Ishikawa (cell line): ENCODE measurements at regions not wholly inside any gene's neighbourhood (a gene's known extent, or its start where the extent isn't known, plus 50 kb on each side); places are given as distances from the start of the nearest gene placed in this dataset.

Source experiments
- CEBPB ChIP-seq: IDR thresholded peaks from 2 replicates; pipeline ENCODE4 v1.6.1; 2012
- CREB1 ChIP-seq: IDR thresholded peaks from 2 replicates; pipeline ENCODE4 v1.6.1; 2012; ENCODE audit warnings: low read depth
- EGR1 ChIP-seq: IDR thresholded peaks from 2 replicates; pipeline ENCODE4 v1.6.1; 2012
- EP300 ChIP-seq: IDR thresholded peaks from 2 replicates; pipeline ENCODE4 v1.6.1; 2012; ENCODE audit warnings: borderline replicate concordance
- MAX ChIP-seq: IDR thresholded peaks from 2 replicates; pipeline ENCODE4 v1.6.1; 2012
- NFIC ChIP-seq: IDR thresholded peaks from 2 replicates; pipeline ENCODE4 v1.6.1; 2012
- RAD21 ChIP-seq: IDR thresholded peaks from 2 replicates; pipeline ENCODE4 v1.6.1; 2012; ENCODE audit warnings: low read depth
- REST ChIP-seq: IDR thresholded peaks from 2 replicates; pipeline ENCODE4 v1.6.1; 2012; ENCODE audit warnings: low read depth, mild to moderate bottlenecking
- TAF1 ChIP-seq: IDR thresholded peaks from 2 replicates; pipeline ENCODE4 v1.6.1; 2012; ENCODE audit warnings: low read depth, mild to moderate bottlenecking
- TCF12 ChIP-seq: IDR thresholded peaks from 2 replicates; pipeline ENCODE4 v1.6.1; 2012; ENCODE audit warnings: low read depth
- USF1 ChIP-seq: IDR thresholded peaks from 2 replicates; pipeline ENCODE4 v1.6.1; 2012
- YY1 ChIP-seq: IDR thresholded peaks from 2 replicates; pipeline ENCODE4 v1.6.1; 2012; ENCODE audit warnings: low read depth
- ZBTB7A ChIP-seq: IDR thresholded peaks from 2 replicates; pipeline ENCODE4 v1.6.1; 2012; ENCODE audit warnings: low read depth

GRCh38 chr3:26964313-26964712, 341.7 kb downstream of the LRRC3B start:
- TF ChIP-seq TCF12 (no peak), MAX (no peak), EGR1 (no peak), ZBTB7A (no peak), EP300 (no peak), REST (no peak), YY1 (no peak), USF1 (no peak), RAD21 (no peak), TAF1 (no peak), NFIC (no peak), CEBPB (no peak), CREB1 (no peak)
